ENCODE measurements at regions not wholly inside any gene's neighbourhood (a gene's known extent, or its start where the extent isn't known, plus 50 kb on each side); places are given as distances from the start of the nearest gene placed in this dataset.
A peak's percentile ranks its signal among the peaks of the same experiment; 100 is the strongest.
"Not testable (repeated sequence)": the region's sequence is repeated elsewhere in the genome, so short reads cannot be mapped to it uniquely, and the experiment has no call there.

DNA sequence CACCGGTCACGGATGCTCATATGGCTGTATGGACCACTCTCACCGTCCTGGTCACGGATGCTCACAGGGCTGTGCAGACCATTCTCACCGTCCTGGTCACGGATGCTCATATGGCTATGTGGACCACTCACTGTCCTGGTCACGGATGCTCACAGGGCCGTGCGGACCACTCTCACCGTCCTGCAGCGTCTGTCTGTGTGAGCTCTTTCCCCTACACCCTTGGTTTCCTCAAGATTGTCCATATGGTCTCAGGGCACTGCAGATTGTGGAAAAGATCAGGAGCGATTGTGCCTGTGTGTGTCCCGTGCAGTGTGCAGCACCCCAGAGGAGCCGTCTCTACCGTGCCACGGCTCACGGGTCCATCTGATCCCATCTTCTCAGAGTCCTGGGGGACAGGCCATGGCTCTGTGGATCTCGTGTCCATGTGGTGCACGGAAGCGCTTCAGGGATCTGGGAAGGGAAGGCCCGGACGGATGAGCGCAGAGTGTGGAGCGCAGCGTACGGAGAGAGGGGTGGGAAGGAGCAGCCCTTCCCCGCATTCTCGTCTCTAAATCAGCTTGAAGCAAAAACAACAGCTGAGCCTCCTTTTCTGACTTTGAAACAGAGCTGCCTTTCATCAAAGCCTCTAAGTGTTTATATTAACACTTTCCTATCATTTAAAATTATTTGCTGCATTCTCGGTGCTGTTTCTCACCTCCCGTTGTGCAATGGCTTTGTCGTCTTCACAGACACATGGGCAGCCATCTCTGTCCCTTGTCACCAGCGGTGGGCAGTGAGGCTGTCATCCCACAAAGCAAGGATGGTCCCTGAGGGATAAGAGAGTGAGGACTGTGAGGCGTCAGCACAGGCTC lies 208.0 kb downstream of the BANP start:
- peak; percentile 9 for DNase-seq
- ATAC-seq (ENCODE audit: poor library complexity); intact Hi-C loops (cut with DNase I): not testable (repeated sequence)

DNA sequence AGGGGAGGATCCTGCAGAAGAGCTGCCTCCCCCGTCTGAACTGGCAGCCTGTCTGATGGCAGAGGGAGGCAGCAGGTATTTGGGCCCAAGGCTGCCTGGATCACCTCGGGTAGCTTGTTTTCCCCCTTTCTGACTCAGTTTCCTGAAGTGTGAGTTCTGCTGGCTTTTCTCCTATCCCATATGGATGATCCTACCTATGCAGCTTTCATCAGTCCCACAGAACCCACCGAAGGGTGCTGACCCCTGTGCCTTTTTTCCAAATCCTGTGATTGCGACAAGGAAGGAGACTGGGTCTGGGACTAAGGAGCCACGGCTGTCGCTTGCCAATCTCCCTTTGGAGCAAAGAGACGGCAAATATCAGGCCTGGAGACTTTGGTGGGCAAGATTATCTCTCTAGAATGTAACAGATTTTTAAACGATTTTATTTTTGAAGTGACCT lies 208.7 kb downstream of the BANP start:
- ATAC-seq (ENCODE audit: poor library complexity), result not testable (repeated sequence)
- peak; percentile 13 for DNase-seq

GRCh38 chr16:88161191-88161590 lies 210.0 kb downstream of the BANP start:
- ATAC-seq (ENCODE audit: poor library complexity); intact Hi-C loops (cut with DNase I); DNase-seq: not testable (repeated sequence)

More for the DNA sequence above, 208.7 kb downstream of the BANP start:
- intact Hi-C loops (cut with DNase I), result not testable (repeated sequence)

DNA sequence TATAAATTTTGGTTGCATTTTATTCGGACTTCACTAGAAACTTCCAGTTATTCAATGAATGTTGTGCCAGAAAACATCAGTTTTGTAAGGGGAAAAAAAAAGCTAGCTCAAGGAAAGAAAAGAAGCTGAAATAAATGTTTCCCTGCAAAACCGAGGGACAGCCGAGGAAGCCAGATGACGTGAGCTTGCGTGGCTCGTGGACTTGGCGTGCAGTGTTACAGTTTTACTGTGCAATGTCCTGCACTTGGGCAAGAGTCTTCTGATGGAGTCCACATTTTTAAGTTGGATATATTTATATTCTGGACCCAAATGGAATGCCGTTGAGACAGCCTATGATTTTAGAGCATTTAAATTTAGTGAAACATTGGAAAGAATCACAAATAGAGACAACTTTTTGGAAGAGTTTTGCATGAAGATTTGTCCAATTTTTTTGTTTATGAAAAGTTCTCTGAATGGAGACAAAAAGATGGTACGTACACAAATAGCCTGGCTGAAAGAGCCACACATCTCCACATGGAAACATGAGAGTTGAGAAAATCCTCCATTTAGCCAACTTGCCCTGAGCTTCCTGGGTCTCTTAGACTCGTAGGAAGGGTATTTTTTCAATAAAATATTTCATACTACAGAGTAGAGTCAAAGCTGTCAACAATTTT lies 210.5 kb downstream of the BANP start:
- ATAC-seq (ENCODE audit: poor library complexity); intact Hi-C loops (cut with DNase I): not testable (repeated sequence)
- peak; percentile 39 for DNase-seq

- ATAC-seq (ENCODE audit: poor library complexity); intact Hi-C loops (cut with DNase I); DNase-seq: not testable (repeated sequence)
Measured at GRCh38 chr16:88162778-88163177, 211.5 kb downstream of the BANP start.

GRCh38 chr16:88164196-88165039 lies 213.2 kb downstream of the BANP start:
- ATAC-seq (ENCODE audit: poor library complexity); DNase-seq; intact Hi-C loops (cut with DNase I): not testable (repeated sequence)

DNA sequence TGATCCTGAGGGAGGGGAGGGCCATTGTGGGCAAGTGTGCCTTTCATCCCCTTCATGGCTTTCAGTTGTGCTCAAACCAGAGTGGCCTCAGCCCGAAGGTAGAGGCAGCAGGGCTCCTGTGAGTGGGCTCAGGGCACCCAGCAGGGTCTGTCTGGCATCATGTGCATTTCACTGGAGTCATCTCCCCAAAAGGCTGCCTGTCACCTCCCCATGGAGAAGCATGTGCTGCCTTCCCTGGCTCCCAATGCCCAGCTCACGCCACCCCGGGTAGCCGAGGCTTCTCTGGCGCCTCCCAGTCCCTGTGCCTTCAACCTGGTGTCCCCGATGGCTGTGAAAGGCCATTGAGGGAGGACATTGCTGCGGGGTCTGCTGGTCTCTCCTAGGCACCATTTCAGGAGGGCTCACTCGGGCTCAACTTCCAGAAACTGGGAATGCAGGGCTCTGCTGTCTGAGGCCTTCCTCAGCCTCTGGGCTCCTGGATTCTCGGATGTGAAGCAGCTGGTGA lies 213.9 kb downstream of the BANP start:
- ATAC-seq (ENCODE audit: poor library complexity); intact Hi-C loops (cut with DNase I); DNase-seq: not testable (repeated sequence)

DNA sequence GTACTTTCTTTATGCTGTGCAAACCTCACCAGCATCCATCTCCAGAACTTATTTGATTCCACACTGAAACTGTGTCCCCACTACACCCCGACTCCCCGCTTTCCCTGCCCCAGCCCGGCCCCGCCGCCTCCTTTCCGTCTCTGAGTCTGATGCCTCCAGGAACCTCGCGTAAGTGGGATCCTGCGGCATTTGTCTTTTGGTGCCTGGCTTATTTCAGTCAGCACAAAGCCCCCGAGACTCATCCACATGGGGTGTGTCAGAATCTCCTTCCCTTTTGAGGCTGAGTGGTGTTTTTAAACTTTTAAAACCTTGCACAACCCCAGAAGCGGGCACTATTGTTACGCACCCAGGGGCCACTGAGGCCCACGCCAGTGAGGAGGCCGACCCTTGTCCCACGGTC lies 214.4 kb downstream of the BANP start:
- DNase-seq; intact Hi-C loops (cut with DNase I); ATAC-seq (ENCODE audit: poor library complexity): not testable (repeated sequence)

- intact Hi-C loops (cut with DNase I); DNase-seq; ATAC-seq (ENCODE audit: poor library complexity): not testable (repeated sequence)
Measured at GRCh38 chr16:88166209-88166773, 215.1 kb downstream of the BANP start.

- intact Hi-C loops (cut with DNase I); DNase-seq: not testable (repeated sequence)
- ATAC-seq (ENCODE audit: poor library complexity), result peak; percentile 39
Measured at GRCh38 chr16:88167798-88168556, 214.8 kb upstream of the ZNF469 start.

- DNase-seq; ATAC-seq (ENCODE audit: poor library complexity); intact Hi-C loops (cut with DNase I): not testable (repeated sequence)
Measured at GRCh38 chr16:88168557-88168949, 214.2 kb upstream of the ZNF469 start.

- ATAC-seq (ENCODE audit: poor library complexity); intact Hi-C loops (cut with DNase I): not testable (repeated sequence)
Measured at GRCh38 chr16:88169136-88169830, 213.5 kb upstream of the ZNF469 start.

GRCh38 chr16:88169831-88170165 lies 213.0 kb upstream of the ZNF469 start:
- DNase-seq; ATAC-seq (ENCODE audit: poor library complexity): not testable (repeated sequence)

More at GRCh38 chr16:88169136-88169830, 213.5 kb upstream of the ZNF469 start:
- not testable (repeated sequence) for DNase-seq

GRCh38 chr16:88170528-88170991 lies 212.2 kb upstream of the ZNF469 start:
- ATAC-seq (ENCODE audit: poor library complexity) (no peak), DNase-seq (no peak)
- intact Hi-C loops (cut with DNase I), result no loop called here

More at GRCh38 chr16:88169831-88170165, 213.0 kb upstream of the ZNF469 start:
- intact Hi-C loops (cut with DNase I), result not testable (repeated sequence)

- intact Hi-C loops (cut with DNase I); ATAC-seq (ENCODE audit: poor library complexity): not testable (repeated sequence)
Measured at GRCh38 chr16:88171126-88171525, 211.6 kb upstream of the ZNF469 start.

DNA sequence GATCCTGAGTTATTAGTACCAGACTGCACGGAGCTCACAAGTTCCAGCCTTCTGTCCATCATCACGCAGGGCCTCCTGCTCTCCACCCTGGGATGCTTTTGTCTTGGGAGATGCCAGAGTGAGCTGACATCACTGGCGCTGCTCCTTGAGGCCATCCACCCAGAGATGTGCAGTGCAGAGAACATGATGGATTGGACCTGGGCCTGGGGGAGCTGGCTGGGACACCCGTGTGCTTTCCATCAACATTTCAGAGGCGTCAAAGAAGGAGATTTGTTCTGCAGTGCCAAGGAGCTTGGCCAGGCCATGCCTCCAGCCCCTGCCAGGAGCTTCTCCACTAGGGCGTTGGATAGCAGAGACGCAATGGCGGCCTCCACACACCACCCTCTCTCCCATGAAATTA lies 206.6 kb upstream of the ZNF469 start:
- peak; percentile 83 for ATAC-seq (ENCODE audit: poor library complexity)
- intact Hi-C loops (cut with DNase I); DNase-seq: not testable (repeated sequence)

More at GRCh38 chr16:88171126-88171525, 211.6 kb upstream of the ZNF469 start:
- DNase-seq, result not testable (repeated sequence)
